Bronchial epithelial cell (primary cell): ENCODE measurements at regions not wholly inside any gene's neighbourhood (a gene's known extent, or its start where the extent isn't known, plus 50 kb on each side); places are given as distances from the start of the nearest gene placed in this dataset.

Experiments used
- DNase-seq: peaks from one replicate; pipeline ENCODE4 v3.0.0-alpha.2; 2010; ENCODE audit warnings: low read depth
- FAIRE-seq: peaks from 2 replicates; lab custom pipeline; 2011; peaks lifted over from hg19 to GRCh38; lab: Jason Lieb, UNC
- H3K27me3 ChIP-seq: 2 replicates; pipeline ENCODE4 v1.5.1; 2011; ENCODE audit warnings: low read length; ENCODE audit not compliant: control insufficient read depth, insufficient read depth
- H3K36me3 ChIP-seq: 2 replicates; pipeline ENCODE4 v1.5.1; 2011; ENCODE audit warnings: low read length; ENCODE audit not compliant: control insufficient read depth, insufficient read depth
- H3K4me3 ChIP-seq: 2 replicates; pipeline ENCODE4 v1.5.1; 2011; ENCODE audit warnings: mild to moderate bottlenecking, low read depth, low read length, control low read depth
- TF ChIP-seq, protein P1 (sequence below): IDR thresholded peaks from 2 replicates; pipeline ENCODE4 v1.5.1; 2011; ENCODE audit warnings: mild to moderate bottlenecking, moderate library complexity, low read length, control low read depth, inconsistent platforms; ENCODE audit not compliant: insufficient read depth, severe bottlenecking

DNA sequence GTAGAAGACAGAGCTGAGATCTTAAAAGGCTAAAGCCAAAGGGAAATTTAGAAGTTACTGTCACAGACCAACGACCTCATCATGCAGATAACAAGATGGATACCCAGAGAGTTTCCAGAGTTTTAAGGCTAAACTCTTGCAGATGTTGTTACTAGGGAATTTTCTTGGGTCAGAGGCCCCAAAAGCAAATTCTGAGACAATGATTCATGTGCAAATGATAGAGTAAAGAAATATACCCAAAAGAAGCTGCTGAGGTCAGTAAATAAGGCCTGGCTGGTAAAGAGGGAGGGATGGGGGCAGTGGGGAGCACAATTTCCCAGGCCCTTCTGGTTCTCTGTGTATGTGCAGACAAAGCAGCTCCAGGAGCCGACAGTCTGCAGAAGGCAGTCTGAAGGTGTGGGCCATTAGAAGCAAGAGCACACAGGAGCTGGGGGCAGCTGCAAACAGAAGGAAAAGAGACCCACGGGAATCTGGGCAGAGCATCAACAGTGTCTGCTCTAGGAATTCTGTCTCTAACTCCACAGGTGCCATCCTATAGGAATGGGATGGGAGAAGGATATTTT lies 330.8 kb downstream of the TBC1D4 start:
- DNase-seq (no peak), FAIRE-seq (peak; percentile 32)
- H3K27me3 ChIP-seq, result no peaks in the 10 kb centered on the region
- TF ChIP-seq, protein P1, sequence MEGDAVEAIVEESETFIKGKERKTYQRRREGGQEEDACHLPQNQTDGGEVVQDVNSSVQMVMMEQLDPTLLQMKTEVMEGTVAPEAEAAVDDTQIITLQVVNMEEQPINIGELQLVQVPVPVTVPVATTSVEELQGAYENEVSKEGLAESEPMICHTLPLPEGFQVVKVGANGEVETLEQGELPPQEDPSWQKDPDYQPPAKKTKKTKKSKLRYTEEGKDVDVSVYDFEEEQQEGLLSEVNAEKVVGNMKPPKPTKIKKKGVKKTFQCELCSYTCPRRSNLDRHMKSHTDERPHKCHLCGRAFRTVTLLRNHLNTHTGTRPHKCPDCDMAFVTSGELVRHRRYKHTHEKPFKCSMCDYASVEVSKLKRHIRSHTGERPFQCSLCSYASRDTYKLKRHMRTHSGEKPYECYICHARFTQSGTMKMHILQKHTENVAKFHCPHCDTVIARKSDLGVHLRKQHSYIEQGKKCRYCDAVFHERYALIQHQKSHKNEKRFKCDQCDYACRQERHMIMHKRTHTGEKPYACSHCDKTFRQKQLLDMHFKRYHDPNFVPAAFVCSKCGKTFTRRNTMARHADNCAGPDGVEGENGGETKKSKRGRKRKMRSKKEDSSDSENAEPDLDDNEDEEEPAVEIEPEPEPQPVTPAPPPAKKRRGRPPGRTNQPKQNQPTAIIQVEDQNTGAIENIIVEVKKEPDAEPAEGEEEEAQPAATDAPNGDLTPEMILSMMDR, result no peak
- no peak overlapping the region for H3K4me3 ChIP-seq
- H3K36me3 ChIP-seq, result no peaks in the 10 kb centered on the region

DNA sequence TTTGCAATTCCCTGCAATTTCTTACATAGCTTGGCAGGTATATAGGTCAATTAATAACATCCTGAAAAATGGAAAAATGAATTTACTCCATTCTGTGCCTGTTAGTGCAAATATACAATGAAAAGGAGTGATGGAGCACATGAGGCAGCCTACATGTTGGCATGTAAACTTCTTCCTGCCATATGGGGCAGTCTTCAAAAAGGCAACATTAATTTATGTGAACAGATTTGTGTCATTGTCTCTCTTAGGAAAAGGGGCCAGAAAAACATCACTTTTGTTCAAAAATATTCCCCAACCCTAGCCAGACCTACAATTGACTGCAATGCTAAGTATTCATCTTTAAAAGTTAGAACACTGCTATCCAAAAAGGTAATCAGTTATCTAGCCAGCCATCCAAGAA lies 332.2 kb downstream of the TBC1D4 start:
- Histone ChIP-seq H3K27me3 (no peaks in the 10 kb centered on the region), H3K4me3 (no peak overlapping the region), H3K36me3 (no peaks in the 10 kb centered on the region)
- TF ChIP-seq, protein P1, result no peak
- FAIRE-seq (no peak), DNase-seq (no peak)

DNA sequence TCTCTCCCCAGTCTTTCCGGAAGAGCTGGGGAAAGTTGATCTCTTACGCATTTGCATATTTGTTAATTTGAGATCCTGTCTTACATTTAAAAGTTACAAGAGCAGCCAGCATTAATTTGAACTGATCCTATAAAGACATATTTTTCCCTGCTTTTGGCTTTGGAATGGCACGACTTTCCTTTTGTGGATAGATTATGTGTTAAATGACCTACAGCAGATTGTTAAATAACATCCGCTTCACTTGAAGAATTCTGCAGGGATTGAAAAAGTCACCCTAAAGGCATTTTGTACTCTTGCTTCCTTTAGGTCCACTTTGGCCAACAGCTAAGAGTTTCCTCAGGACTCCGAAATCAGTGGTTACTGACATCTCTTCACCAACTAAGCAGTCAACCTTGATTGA lies 334.0 kb downstream of the TBC1D4 start:
- H3K36me3 ChIP-seq, result no peaks in the 10 kb centered on the region
- no peak for FAIRE-seq
- TF ChIP-seq, protein P1, result no peak
- H3K4me3 ChIP-seq, result no peak overlapping the region
- no peak for DNase-seq
- H3K27me3 ChIP-seq, result no peaks in the 10 kb centered on the region

DNA sequence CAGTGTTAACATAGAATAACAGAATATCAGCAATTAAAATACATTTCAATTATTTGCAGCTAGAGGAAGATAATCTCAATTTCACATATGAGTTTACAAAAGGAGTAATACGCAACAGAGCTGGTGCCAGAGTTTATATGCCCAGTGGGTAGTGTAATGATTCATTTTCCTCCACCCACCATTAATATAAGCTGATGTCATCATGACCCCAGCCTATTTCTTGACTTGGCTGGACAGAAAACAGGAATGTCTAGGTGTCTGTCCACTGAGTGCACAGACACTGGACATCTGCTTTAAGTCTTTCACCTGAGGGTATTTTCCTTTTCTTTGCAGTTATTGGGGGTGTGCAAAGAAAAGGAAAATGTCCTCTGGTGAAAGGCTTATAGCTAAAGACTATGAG lies 335.5 kb downstream of the TBC1D4 start:
- H3K4me3 ChIP-seq, result no peak overlapping the region
- H3K36me3 ChIP-seq, result no peaks in the 10 kb centered on the region
- TF ChIP-seq, protein P1, result no peak
- FAIRE-seq (no peak), DNase-seq (peak; percentile 12)
- H3K27me3 ChIP-seq, result no peaks in the 10 kb centered on the region

DNA sequence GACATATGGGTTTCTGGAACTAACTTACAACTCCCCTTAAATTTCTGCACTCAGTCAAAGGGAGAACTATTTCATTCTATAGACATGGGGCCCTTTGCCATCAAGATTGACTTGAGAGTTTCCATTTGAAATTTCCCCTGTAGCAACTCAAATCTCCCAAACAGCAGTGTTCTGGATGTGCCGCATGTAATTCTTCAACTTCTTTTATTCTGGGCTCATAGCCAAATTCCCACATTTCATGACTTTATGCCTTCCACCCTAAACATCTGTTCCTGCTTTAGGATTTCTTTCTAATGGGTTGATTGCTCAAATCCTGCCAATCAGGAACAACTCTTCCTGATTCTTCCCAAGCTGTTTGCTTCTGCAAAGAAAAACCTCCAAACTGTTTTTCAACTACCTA lies 336.0 kb downstream of the TBC1D4 start:
- TF ChIP-seq, protein P1, result no peak
- FAIRE-seq, result no peak
- no peaks in the 10 kb centered on the region for H3K27me3 ChIP-seq
- H3K36me3 ChIP-seq, result no peaks in the 10 kb centered on the region
- no peak overlapping the region for H3K4me3 ChIP-seq
- no peak for DNase-seq

DNA sequence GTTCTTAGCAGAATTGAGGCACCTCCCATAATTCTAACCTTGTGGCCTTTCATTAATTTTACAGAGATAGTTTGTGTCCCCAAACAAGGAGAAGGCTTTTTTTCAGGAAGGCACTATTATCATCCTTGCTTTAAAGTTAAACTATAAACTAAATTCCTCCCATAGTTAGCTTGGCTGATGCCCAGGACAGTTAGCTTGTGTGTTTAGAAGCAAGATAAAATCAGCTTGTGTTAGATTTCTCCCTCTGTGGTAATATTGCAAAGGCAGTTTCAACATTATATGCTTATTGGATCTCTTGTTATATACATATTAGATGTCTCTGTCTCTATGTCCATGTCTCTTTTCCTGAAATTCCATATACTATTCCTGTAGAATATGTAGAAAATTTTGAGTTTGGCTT lies 342.7 kb downstream of the TBC1D4 start:
- Histone ChIP-seq H3K27me3 (no peaks in the 10 kb centered on the region), H3K36me3 (no peaks in the 10 kb centered on the region), H3K4me3 (no peak overlapping the region)
- FAIRE-seq, result no peak
- no peak for DNase-seq
- TF ChIP-seq, protein P1, result no peak
